ENCODE measurements at regions not wholly inside any gene's neighbourhood (a gene's known extent, or its start where the extent isn't known, plus 50 kb on each side); places are given as distances from the start of the nearest gene placed in this dataset.

DNA sequence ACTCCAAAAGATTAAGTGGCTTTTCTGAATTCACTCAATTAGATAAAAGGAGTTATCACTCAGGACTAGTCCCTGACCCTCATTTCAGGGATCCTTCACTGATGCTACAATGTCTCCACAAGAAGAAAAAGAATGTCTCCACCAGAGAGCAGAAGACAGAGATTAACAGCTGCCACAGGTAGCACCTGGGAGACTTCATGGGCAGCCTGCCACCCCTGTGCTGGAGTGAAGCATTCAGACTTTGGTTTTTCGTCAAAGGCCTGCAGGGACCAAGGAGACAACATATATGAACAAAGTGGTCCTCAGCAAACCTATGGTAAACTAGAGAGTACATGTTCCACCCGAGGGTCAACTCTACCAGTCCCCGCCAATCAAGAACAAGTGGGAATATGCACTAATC lies 197.0 kb upstream of the ACVR2A start:
- DNase-seq = no peak

DNA sequence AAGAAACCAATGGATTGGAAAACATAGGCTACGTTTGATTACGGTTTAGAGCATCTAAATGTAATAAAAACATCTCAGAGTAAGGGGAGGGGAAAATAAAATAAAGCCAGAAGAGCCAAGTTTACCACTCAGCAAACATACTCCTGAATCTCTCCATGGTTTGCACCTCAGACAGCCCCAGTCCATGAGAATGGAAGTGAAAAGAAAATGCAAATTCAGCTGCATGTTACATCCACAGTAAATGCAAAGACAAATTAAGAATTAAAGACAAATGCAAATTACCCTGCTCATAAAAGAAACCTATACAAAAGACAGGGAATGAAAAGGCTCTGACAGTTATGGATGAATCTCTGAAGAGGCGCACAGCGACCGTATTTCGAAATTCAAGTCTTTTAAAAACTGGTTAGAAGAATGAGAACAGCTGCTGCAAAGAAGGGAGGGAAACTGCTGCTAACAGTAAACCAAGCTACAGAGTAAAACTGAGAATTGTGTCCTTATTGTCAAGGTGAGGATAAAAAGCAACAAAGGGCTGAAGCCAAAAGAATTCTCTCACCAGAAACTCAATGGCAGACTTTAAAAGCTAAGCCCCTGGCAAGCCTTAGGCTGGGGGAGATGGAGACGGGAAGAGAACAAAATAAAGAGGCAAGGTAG lies 197.9 kb upstream of the ACVR2A start:
- DNase-seq = no peak

DNA sequence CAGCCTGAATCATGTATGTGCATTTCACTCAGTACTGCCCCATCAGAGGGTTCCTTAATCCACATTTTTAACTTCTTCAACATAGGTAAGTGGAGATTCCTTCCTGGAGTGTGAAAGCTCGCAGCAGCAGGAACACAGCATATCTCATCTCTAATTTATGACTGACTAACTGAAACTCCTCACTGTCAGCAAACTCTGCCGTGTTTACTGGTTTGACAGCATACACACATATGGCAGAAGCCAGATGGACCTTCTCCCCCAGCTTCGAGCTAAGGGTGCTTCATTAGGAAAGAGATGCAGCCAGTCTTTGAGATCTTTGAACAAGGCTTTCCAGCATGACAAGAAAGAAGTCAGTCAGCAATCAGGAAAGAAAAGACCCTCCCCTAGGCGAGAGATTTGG lies 200.3 kb upstream of the ACVR2A start:
- DNase-seq = no peak

DNA sequence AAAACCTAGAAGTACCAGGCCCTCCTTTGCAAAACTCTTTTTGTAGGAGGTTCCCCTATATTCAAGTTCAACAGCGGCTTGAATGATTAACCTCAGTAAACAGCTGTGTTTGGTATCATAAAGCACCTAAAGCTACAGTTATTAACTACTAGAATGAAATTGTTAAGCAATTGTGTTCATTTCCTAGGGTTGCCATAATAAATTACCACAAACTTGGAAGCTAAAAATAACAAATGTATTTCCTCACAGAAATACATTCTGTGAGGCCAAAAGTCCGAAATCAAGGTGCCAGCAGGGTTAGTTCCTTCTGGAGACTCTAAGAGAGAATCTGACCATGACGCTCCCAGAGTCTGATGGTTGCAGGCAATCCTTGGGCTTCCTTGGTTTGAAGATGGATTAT lies 202.1 kb upstream of the ACVR2A start:
- no peak for DNase-seq

DNA sequence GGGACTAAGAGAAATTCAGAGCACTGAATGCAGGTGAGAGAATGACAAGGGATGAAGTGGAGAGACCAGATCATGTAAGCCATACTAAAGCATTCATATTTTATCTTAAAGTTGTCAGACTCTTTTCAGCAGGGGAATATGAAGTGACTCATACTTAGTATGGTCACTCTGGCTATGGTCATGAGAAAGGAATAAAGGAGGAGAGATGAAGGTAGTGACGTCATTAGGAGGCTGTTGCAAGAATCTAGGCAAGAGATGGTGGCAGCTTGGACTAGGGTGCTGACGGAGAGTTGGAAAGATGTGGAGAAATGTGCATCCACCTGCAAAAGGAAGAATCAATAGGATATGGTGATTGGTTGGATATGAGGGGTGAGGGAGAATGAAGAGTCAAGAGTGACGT lies 203.2 kb upstream of the ACVR2A start:
- DNase-seq = no peak

DNA sequence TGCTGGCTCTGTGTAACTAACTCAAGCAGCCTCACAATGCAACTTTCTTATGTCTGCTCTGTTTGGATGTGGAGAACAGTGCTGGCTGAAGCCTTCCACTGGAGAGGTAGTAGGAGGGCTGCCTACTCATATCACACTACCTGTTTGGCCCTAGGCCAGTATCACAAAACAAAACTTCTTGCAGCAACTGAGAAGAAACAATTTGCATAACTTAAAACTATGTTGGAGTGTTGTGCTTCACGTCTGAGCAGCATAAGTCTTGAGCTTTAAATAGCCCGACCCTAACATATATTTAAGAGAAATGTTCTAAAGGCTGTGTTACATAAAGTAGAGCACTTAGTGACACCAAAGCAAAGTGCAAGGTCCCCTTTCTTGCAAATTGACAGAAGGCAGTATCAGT lies 204.9 kb upstream of the ACVR2A start:
- no peak for DNase-seq

DNA sequence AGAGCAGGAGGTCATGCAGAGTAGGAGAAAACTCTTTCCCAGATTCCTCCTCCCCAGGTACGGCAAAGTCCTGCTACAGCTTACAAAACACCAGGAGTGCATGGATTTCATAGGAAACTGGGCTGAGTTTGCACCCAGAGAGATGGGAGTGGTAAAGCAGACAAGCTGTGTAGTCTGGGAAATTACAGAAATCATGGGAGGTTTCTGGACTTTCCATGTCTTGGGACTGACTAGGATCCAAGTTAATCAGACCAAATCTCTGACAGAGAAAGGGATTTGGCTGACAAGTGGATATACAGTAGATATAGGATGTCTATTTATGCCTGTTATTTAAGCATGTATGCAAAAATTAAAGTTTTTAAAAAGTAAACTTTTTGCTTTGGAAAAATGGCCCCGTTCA lies 205.4 kb upstream of the ACVR2A start:
- no peak for DNase-seq

DNA sequence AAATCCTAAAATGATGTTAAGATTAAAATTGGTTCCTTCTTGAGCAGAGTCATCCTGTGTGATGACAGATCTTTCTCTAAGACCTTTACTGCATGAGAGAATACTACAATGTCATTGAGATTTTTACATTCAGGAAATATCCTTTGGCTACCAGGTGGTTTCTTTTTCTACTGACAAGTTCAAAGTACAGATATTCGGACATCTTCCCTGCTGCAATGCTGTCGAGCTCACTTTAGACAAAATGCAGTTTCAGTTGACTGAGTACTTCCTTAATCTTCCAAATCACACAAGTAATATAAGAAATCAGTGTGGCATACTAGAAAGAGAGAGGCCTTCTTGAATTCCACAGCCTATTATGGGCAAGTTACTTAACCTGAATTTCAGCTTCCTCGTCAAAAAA lies 207.9 kb upstream of the ACVR2A start:
- no peak for DNase-seq

DNA sequence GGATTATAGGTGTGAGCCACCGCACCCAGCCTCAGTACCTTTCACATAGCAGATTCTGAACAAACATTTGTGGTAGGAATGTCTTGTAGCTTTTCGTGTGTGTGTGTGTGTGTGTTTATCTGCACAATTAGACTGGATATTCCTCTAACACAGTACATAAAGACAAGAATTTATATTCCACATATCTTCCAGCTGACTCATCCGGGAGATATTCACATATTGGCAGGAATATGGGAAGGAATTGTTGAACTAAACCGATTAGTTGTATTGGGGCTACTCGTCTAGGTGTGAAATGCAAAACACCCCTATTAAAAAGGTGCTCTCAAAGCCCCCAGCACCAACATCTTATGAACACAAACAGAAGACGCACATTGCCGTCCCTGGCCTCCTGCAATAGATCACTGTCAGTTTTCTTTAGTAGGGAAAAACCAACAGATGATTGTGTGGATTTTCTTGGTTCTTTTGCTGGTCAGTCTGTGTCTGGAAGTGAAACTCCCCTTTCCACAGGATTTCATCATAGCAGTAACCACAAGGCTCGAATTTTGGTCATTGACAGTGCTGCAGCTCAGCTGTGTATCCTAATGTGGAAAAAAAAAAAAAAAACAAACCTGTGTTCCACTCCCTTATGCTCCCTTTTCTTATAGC lies 208.5 kb upstream of the ACVR2A start:
- no peak for DNase-seq

DNA sequence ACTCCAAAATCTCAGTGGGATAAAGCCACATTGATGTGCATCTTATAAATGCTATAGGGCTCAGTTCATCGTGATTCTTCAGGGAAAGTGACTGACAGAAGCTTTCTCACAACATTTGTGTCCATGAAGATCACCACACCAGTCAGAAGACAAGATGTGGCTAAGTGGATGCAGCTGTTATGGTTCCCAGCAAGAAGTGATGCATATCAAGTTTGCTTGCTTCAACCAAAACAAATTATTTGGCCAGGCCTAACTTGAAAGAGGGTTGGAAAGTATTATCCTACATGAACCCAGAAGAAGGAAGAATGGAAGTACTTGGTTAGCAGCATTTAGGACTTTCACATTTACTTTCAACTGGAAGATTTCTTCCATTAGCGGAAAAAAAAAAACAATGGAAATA lies 210.0 kb upstream of the ACVR2A start:
- DNase-seq = no peak

DNA sequence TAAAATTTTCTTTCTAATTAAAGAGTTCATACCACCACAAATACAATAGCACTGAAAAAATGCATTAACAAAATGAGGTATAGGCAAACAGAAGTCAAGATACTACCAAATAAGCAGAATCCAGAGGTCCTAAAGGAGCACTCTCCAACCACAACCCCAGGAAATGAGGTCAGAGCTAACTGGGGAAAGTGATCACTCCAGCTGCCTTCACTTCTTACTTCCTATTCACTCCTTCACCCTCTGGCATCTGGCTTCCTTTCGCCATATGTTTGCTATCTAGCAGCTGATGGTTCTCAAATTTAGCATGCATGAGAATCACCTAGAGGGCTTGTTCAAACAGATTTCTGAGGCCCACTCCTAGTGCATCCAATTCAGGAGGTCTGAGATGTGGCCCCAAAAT lies 212.6 kb upstream of the ACVR2A start:
- peak; percentile 3 for DNase-seq

DNA sequence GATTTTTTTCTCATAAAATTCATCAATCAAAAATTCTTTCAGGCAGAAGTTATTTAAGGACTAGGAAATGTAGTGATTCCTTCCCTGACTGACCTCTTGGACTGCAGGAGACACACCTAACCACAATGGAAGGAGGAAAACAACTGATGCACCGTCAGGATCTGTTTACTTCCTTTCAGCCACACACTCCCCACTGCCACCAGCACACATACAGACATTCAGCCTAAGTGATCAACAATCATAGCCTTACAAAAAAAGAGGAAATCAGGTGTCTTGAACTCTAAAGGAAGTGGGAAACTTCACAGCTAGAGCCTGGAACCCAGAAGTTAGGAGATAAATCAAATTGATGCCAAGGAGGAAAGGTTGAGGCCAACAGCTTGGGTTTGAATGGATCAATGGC lies 213.5 kb upstream of the ACVR2A start:
- DNase-seq = no peak

DNA sequence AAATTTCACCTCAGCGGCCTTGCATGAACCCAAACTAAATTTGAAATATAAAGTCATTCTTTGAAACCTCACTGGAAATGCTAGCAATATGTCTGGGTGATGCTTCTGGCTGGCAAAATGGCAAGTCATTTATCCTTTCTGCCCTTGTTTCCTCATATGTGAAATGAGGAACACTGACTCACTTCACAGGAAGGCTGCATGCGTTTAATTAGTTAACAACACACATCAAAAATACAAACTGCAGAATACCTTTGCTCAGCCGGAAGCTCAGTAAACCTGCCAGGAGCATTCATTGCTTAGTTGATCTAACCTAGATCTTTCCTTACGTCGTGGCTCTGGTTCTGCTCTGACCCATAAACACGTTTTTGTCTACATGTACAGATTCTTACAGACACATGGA lies 214.2 kb upstream of the ACVR2A start:
- peak; percentile 24 for DNase-seq

DNA sequence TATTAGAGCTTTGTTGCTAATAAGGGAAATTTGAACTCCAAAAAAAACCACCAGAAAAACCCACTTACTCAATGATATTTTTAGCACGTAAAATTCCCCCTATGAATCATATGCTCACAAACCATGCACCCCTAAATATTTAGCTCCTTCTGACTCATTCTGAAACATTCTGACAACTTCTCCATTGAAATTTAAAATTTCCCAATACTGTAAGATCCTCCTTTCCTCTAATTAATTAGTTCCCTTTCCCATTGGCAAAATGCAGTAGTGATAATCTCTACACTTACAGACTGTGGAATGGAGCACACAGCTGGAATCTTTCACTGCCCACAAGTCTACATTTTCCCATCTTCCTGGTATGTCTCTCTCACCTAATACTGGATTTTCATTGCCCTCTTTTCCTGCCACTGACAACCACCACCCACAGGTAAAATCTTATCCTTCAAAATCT lies 215.8 kb upstream of the ACVR2A start:
- peak; percentile 23 for DNase-seq

DNA sequence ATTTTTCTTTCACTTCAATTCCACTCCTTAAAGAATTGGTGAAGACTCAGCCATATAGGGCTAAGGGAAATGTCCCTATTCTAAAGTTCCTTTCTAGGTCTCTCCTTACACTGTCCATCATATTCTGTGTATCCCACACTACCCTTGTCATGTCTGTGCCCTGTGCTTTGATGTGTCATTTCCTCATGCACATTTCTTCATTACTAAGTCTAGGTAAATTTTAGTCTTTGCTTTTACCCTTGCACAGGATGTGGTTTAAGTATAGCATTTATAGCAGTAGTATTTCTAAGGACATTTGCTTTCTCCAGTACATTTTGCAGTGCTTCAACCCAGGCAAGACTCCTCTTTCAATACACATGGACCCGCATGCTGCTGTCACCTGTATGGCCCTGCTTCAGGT lies 221.5 kb upstream of the ACVR2A start:
- DNase-seq = peak; percentile 47

DNA sequence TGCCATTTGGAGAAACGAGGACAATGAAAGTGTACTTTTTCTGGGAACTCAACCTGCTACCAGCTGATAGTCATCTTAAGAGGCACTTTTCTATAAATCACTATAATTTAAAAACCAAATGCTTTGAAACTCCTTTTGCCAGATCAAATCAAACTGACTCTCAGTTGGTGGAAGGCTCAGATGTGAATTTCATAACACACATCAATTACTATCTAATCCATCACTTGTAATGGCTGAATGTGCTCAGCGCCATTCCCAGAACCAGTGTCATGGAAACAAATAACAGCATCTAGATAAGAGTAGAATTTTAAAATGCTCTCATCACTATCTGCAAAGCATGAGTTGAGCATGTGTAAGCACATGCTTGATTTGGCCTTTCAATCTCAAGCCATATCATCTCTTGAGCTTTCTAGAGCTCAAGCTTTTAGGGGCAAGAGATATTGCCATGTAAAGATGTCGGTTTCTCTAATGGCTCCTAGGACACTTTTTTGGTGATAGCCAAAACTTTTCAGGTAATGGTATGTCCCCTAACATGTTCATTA lies 223.1 kb upstream of the ACVR2A start:
- no peak for DNase-seq

DNA sequence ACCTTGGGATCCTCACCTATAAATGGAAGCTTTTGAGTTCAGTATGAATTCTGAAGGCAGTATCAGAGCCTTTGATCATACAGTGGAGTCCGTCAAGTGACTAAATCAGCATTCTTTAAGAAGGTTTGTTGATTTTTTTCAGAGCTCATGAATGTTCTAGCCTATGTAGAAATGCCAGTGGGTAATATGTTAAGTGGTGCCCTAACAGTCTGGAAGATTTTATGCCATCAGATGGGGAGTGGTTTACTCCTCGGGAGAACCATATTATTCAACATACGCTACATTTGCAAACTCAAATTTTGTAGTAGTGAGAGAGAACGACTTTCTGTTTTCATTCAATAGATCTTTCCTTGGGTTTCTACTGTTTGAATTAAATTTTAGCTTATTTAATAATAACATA lies 225.0 kb upstream of the ACVR2A start:
- no peak for DNase-seq

DNA sequence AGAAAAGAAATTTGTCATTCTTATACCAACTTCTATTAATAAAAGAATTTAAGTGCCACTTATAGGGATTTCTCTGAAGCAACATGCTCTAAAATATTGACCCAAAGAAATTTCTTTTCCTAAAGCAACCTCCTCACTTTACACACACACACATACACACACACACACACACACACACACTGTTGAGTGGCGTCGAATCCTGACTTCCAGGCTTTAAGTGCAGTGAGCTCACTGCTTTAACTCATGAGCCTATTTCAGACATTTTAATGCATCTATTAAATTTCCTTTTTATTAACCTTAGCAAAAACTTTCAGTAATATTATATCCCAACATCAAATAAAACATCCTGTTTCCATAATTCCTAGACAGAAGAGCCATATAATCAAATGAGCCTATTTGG lies 229.1 kb upstream of the ACVR2A start:
- no peak for DNase-seq

DNA sequence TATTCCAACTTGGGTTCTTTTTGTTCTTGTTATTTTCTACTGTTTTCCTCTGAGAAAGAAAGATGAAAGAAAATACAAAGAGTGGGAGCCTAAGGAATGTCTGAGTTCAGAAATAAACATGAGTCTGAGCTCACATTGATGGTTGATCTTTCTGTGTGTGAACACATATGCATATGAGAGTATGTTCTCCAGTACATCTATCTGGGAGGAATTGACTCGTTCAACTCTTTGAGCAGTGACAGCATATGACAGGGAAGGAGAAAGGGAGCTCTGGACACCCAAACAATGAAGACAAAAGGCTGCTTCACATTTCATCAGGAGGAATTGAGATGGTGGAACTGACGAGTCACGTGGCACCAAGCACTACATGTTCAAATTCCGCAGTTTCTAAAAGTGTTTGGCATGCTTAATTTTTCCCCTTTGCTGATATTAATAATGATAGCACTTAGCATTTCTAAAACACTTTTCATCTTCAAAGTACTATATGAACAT lies 229.8 kb upstream of the ACVR2A start:
- DNase-seq = no peak

DNA sequence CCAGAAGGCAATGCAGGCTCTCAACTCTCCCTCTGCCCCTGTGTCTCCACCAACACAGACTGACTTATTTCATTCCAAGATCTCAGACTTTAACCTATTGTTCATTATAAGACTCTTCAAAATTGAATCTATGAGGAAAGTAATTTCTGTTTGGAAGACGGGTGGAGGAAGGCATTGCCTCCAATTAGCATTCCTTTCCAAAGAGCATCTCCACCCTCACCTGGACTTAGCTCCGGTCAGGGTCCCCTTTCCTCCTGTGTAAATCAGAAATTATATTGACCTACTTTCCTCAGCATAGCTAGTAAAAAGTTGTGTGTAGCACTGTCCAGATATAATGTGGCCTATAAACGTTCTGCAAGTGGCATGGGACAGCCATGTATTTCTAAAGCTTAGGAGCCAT lies 230.4 kb upstream of the ACVR2A start:
- DNase-seq = no peak

DNA sequence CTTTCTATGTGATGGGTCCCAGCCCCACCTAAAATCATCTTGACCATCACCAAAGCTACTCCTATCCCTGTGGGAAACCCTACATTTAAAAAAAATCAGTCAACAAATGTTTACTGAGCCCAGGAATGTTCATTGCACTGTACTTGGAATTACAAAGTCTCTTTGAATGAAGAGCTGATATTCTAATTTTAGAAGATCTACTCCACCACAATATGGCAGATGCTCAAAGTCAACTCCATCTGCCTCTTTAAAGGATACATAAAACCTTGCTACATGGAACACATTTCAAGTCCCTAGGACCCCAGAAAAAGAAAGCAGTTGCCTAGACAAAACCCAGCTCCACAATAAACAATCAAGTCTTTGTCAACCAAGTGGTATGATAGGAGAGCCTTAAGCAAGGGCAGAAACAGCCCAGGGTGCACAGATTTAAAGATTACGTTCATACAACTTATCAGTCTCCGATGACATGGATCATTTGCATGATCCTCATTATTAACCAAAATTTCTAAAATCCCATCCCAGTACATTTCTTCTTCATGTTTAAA lies 234.3 kb upstream of the ACVR2A start:
- no peak for DNase-seq

DNA sequence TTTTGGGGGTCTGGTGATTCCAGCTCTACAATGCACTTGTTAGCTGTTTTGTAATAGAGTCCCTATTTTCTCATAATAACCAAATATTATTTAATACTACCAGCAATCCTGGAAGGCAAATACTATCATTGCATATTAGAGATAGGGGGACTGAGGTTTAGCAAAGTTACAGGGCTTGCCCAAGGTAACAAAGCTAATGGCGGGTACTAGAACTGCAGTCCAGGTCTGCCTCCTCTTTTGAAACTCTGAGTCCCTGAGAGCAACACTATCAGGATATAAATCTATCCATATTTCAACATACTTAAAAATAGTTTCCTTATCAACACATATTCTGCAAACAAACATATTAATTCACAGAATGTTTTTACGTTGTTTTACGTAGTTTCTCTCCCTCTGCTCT lies 235.5 kb upstream of the ACVR2A start:
- DNase-seq = no peak

DNA sequence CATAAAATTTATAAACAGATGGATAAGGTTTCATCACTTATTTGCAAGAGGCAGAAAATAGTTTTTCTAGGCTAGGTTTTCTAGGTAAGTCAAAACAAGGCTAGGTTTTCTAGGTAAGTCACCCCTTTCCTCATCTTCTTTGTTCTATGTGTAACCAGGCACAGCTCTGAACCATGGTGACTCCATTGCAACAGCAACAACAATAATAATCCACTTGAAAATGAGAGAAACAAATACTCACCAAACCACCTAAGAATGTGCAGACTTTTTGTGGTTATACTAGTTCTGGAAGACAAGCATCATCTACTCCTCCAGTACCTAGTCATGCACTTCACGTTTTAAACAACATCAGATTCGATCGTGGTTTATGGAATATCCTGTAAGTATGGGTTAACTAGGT lies 237.4 kb upstream of the ACVR2A start:
- no peak for DNase-seq

DNA sequence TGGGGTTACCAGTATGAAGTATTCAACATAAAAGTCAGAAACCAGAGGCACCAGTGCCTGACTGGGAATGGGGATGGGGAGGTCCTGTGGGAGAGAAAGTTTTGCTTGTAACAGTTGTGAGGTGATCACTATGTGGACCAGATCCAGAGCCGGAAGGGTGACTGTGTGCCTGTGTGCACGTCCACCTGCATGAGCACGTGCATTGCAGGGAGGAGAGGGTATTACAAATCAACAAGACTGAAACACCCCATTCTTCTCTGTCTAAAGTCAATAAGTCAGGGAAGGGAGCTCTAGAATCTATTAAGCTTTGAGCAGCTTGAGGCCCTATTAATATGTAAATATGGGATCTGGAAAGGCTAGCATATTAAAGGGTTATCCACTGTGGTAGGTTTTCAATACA lies 241.0 kb upstream of the ACVR2A start:
- DNase-seq = no peak
